GM21360 (cell line): ENCODE measurements at regions not wholly inside any gene's neighbourhood (a gene's known extent, or its start where the extent isn't known, plus 50 kb on each side); places are given as distances from the start of the nearest gene placed in this dataset.
A peak's percentile ranks its signal among the peaks of the same experiment; 100 is the strongest.

ENCODE experiments used
- ATAC-seq: cut with Tn5 transposase; IDR thresholded peaks from one replicate; pipeline ENCODE4 v1.9.1; 2021; ENCODE audit warnings: mild to moderate bottlenecking, moderate library complexity; ENCODE audit not compliant: unreplicated experiment

DNA sequence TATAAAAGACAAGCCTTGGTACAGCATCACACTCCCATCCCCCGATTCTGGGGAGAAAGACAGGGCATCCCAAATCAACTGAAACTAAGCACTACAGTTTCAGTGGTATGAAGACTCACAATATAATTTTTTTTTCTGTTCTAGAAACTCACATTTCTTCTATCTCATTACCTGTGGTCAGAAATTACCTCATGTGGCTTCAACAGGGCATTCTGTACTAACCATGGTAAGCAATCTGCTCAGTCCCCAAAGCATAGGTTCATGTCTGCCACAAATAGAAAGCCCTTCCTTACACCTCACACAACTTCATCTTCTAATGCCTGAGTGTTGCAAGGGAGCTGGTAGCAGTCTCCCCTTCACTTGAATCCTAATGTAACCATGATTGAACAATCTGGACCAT is 147.4 kb upstream of the POU2AF2 start:
- peak; percentile 39 for ATAC-seq

DNA sequence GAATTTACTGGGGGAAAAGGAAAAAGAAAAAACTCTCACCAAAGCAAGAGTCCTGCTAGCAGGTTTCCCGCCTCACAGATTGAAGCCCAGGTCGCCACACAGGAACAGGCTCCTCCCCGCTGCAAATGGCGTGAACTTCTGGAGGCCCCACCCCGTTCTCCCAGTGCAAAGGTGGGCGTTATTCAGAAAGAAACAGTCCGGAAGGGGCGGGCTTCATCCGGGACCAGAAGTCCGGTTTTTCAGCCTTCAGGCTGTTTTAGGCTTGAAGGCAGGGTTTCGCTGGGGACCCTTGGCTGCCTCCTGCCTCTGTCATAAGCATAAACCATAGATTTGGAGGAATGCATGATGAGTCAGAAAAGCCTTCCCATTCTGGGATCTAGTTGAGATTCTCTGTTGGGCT is 148.3 kb upstream of the POU2AF2 start:
- ATAC-seq, result peak; percentile 75

DNA sequence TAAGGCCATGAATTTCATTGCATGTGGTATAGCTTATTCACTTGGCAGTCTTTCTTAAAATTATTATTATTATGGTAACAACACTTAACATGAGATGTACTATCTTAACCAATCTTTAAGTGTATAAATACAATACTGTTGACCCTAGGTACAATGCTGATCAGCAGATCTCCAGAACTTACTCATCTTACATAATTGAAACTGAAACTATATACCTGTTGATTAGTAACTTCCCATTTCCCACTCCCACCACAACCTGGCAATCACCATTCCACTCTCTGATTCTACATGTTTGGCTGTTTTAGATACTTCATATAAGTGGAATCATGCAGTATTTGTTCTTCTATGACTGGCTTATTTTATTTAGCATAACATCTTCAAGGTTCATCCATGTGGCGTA is 150.2 kb upstream of the POU2AF2 start:
- no peak for ATAC-seq

DNA sequence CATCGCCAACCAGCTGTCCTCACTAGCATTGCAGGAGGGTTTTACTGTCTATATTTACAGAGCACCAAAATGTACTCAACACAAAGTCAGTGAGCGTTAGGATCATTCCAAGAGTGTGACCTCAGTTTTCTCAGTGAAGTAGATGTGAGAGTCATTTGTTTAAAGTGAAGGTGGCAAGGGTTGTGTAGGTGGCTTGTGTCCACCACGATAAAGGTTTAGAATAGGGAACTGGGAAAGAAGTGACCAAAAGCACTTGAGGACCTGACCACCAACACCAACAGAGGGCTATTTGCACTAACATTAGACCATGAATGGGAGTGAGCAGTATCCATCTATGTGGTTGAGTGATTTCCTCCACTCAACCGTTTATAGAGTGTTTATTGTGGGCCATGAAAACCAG is 152.5 kb upstream of the POU2AF2 start:
- no peak for ATAC-seq

DNA sequence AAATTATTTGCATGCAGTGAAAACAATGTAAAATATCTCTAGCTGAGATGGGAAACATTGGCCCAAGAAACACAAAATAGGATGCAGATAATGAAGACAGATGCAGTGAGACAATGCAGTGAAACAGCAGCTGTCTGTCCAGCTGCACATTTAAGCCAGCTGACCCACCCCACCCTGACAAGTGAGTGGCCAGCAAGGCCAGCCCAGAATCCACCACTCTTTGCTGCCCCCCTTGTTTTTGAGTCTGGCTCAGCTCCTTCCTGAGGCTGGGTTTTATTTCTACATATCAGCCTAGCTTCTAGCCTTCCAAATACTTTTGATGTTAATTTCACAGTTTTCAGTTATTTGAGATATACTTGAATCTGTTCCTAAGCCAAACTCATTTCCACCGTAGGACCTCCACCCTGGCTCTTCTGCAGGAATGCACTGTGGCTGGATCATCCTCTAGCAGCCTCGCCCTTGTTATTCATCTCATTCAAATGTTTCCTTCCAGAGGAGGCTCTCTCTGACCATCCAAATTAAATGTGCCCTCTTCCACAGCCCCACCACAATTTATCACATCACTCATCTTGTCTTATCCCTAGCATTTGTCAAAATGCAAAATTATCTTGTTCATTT is 154.1 kb upstream of the POU2AF2 start:
- no peak for ATAC-seq

DNA sequence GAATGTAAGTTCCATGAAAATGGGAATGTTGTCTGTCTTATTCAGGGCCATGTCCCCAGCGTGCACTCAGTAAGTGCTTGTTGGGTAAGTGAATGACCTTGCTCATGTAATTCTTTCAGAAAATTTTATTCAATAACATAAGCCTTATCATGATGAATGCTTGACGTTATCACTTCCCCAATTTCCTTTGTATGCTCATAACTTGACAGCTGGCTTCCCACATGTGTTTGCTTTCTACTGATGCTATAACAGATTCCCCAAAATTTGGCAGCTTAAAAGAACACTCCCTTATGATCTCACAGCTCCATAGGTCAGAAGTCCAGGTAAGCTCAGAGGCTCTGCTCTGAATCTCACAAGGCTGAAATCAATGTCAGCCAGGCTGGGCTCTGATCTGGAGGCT is 155.8 kb upstream of the POU2AF2 start:
- ATAC-seq, result no peak

DNA sequence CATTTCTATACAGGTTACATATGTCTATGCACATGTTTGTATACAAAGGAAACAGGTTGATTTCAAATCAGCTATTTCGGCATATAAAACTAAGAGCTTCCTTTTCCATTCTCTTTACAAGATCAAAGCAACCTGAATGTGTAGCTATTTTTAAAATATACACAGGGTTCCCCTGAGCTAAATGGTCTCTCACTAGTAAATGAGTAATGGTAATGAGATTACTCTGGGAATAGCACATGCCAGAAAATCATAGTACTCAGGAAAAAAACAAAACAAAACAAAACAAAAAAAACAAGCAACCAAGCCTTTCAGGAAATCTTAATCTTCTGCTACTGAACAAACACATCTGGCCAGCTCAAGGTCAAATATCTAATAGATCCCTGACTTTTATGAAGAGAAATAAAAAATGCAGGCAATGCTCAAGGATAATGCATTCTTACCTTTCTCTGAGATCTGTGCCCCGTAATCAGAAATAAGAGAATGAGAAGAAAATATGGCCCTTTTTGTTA is 156.6 kb upstream of the POU2AF2 start:
- ATAC-seq, result no peak

DNA sequence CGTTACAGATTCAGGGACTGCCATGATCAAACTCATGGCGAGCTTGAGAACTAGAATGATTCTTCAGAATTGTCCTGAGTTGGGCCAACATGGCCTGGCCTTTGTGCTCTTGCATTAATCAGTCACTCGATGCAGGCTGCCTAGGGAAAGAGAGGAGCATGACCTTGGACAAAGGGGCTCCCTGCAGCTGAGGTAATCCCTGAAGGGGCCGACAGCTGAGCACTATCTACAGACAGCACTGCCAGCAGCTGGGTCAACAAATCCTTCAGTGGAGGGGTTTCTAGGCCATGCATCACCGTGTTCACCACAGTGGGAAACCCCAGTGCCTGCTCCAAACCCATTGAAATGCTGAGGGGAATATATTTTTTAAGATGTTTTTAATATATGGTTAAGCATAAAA is 159.5 kb upstream of the POU2AF2 start:
- ATAC-seq, result no peak

DNA sequence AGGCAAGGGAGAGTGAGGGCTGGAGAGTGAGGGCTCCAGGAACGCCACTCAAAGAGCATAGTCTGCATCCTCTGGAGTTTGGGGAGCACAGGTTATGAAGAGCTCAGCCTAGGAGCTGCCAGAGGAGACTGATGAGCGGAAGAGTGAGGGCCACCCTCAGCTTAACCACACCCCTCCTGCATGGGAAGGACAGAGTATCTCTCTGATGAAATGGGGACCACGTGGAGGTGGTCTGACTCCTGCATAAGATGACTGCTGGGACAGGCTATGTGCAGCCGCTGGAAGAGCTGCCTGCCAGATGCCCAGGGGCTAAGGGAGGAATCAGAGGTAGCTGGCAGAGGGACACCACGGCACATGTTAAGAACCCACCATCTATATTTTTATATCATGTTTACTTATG is 162.9 kb upstream of the POU2AF2 start:
- no peak for ATAC-seq

DNA sequence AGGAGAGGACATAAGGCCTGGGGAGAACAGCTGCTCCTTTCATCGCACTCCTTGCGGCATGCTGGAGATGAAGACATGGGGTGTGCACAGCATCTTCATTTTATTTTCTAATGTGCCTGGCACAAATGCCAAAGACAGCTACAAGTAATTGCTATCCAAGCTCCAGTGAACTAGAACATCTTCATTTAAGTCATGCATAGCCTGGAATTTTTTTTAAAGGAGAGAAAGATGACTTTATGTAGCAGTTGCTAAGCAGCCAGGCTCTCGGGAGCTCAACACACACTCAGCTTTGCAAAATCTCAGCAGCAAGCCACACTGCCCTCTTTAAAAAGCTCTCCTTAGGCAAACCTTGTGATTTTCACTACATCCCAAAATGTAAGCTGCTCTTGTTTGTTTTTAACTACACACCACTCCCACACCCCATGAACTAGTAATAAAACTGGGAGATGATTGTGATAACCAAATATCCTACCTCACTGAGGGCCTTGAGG is 164.5 kb upstream of the POU2AF2 start:
- ATAC-seq, result no peak

DNA sequence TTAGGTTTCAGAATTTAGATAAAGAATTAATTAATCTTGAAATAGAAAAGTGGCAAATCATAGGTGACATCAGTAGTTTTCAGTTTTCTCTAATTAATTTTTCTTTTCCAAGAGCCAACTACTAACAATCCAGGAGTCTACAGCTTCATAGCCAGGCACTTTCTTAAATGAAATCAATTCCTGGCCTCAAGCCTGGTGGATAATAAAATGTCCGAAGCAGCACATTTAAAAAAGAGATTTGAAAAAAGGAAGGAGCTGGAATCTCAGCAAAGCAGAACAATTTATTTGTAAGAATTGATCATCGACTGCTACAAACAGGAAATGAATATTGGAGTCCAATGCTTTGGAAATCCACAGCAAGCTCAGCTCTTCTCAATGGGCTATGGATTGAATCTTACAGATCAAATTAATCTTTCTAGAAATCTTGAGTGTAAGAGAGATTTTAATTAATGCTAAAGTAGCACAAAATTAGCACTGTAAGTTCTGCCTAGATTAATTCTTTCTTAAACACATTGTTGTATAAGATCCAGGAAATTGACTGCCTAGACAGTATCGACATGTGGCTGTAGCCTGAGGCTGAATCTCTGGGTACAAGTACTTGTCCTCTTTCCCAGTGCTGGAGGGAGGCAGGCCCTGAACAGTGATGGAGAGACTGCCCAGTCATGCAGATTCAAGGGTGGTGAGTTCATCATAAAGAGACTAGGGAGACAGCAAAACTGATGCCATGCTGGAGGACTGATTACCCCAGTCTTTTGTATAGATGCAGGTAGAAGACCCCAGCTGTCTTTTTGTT is 167.8 kb upstream of the POU2AF2 start:
- no peak for ATAC-seq

DNA sequence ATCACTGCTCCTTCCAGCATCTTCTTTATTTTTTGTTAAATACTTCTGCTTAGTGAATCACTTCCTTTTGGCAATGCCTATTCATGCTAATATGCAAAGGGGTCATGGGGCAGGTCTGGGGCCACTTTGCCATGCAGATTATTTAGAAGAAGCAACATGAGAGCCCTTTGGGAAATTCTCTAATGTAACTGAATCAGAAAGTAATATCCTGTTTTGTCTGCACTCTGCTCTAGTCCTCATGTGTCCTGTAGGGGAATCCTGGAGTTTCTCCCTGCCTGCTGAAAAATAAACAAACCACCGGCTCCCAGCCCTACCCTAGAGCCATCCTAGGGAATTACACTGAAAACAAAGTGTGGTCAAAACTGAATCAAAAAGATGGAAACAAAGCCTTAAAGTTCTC is 176.5 kb upstream of the POU2AF2 start:
- ATAC-seq, result no peak

DNA sequence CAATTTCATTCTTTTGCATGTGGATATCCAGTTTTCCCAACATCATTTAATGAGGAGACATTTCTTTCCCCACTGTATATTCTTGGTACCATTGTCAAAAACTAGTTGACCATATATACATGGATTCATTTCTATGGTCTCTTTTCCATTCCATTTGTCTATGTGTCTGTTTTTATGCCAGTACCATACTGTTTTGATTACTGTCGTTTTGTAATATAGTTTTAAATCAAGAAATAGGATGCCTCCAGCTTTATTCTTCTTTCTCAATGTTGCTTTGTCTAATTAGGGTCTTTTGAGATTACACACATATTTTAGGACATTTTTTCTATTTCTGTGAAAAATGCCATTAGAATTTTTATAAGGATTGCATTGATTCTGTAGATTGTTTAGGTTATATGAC is 177.5 kb upstream of the POU2AF2 start:
- no peak for ATAC-seq

DNA sequence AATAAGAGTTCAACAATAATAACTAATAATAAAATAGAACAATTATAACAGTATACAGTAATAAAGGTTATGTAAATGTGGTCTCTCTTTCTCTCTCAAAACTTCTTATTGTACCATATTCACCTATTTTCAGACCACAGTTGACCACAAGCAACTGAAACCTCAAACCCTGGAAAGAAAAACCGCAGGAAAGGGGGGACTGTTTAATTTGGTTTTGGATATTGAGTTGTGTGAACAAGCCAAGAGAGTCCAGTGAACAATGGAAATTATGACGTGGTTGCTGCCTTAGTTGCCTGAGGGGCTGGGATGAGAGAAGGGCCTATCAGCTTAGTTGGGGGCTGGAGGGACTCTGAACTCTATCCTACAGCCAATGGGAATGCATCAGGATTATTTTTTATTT is 178.7 kb upstream of the POU2AF2 start:
- no peak for ATAC-seq

DNA sequence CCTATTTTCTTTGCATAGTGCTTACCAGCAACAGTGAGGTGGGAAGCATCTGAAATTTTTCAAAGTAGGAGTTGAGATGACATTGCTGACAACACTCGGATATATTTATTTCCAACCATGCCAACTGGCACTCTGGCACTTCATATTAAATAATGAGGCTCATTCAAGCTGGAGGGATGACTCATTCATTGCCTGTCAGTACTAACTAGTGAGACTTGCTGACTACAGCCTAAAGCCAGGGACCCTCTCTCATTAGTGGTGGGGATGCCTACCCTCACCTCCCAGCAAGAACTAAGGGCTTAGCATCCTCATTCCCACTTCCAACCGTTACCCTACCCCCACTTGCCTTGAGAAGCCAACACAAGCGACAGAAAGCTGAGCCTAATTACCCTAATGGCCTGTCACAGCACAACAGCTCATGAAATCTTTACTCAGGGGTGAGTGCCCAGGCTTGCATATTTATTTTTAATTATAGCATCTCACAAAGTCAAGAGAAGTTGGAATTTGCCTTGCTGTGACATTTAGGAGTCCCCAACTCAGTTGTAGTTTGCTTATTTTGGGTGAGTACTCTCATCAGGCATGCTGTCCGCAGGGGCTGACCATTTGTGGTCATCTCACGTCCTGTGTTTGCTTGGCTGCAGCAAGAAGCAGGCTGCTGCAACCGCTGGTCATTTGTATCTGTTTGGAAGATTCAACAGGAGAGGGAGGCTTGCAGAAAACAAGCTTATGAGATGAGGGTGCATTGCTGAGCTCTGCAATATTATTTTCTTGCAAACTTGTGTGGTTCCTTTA is 181.6 kb upstream of the POU2AF2 start:
- ATAC-seq, result no peak

DNA sequence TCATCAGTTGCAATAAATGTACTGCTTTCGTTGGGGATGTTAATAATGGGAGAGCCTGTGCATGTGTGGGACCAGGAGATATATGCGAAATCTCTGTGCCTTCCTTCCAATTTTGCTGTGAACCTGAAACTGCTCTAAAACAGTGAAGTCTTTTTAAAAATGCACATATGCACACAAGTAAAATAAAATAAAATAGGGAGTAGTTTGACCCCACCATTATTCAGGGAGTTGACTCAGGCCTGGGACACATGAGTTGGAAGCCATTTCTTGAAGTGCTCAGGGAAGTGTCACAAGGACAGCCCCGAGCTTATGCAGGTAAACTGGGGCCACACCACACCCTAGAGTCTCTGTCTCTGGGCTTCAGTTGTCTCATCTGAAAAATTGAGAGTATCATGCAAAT is 183.1 kb upstream of the POU2AF2 start:
- no peak for ATAC-seq

DNA sequence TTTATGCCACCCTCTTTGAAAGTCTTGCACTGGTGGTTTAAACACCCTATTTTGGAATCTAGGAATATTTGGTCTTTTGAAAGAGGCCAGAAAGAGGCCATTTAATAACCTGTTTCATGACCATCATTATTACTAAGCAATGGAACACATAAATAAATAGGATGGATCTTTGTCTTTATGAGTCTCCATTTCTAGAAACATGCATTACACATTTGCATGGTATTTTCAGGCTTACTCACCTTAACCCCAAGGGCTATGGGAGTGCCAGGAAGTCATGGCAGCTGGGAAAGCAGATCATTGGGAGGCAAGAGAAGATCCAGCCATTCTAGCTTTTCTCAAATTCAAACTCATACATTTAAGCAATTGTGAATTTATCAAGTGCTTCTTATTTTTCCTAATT is 185.8 kb upstream of the POU2AF2 start:
- ATAC-seq, result no peak

DNA sequence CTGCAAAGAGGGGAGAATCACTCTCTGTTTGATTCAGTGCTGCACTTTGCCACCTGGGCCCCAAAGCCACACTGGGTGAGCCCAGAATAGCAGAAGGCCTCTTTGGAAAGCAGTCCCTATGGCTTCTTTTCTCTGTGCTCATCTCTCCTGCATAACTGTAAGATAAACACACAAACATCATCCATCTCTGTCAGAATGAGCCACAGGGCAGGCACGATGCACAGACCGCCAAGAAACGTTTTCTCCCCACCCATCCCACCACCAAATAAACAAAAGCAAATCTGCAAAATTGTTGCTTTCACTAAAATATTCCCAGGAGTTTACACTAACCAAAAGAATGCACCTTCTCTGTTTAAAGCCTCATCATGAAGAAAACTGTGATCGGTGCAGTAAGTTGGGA is 196.4 kb upstream of the POU2AF2 start:
- no peak for ATAC-seq

DNA sequence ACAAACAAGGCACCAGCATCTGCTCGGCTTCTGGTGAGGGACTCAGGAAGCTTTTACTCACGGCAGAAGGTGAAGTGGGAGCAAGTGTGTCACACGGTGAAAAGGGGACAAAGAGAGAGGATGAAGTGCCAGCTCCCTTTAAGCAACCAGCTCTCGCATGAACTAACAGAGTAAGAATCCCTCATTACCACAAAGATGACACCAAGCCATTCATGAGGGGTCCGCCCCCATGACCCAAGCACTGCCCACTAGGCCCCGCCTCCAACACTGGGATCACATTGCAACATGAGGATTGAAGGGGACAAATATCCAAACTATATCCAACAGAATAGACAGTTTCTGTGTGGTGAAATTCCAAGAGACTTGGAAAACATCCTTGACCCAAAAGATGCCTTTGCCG is 198.2 kb upstream of the POU2AF2 start:
- no peak for ATAC-seq

DNA sequence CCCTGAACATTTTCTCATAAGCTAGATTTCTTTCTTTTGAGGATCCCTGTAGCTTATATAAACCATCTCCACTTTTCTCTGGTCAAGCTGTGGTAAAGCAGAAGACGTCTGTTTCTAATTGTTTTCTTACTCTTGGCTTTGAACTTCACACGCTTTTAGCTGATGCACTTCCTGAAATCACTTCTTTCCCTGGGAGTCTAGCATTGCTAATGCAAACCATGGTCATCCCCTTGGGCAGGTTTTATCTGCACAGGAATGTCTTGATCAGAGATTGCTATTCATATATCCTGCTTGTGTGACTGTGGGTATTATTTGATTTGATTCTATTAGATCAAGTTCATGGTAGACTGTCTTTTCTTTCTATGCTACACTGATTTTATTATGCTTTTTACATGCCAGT is 199.2 kb upstream of the POU2AF2 start:
- ATAC-seq, result no peak

DNA sequence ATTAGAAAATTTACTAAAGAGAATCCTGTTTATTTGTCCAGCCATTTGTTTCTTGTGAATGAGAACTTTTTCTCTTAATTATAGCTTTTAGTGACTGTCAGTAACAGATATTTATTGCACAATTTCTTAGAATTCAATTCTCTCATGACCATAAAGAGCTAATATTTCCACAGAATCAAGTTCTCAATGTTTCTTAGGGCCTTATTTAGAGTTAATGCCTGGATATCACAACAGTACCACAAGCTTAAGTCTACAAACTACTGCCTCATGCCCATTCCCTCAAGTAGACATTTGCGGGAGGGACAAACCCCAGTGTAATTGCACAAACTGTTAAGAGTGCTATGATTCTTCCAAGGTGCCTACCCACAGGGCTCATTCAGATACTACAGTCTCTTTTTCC is 199.7 kb upstream of the POU2AF2 start:
- no peak for ATAC-seq

DNA sequence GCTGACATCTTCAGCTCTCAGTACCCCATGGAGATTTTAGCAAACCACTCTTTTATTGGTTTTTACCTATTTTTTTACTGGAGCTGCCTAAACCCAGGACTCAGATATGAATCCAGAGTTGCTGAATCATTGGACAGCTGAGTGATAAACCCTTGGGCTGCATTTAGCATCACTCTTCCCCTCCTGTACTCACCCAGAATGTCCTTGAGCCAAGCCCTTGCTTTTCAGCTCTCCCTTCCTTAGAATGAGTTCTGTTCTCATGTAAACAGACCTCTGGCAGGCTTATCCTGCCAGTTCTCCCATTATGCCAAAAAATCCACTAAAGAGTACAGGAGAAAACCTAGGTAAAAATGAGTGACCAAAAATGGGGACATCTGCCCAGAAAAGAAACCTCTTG is 200.1 kb upstream of the POU2AF2 start:
- no peak for ATAC-seq
